GM12892 (cell line): ENCODE measurements at regions not wholly inside any gene's neighbourhood (a gene's known extent, or its start where the extent isn't known, plus 50 kb on each side); places are given as distances from the start of the nearest gene placed in this dataset.
"Not testable (repeated sequence)": the region's sequence is repeated elsewhere in the genome, so short reads cannot be mapped to it uniquely, and the experiment has no call there.

ENCODE experiments used
- DNase-seq: peaks from one replicate; pipeline ENCODE4 v3.0.0; 2011; ENCODE audit not compliant: insufficient read length
- FAIRE-seq: peaks from 2 replicates; lab custom pipeline; 2011; peaks lifted over from hg19 to GRCh38; lab: Jason Lieb, UNC
- POLR2A ChIP-seq: IDR thresholded peaks from 2 replicates; pipeline ENCODE4 v1.6.1; 2011; ENCODE audit warnings: low read depth, low read length, control low read depth
- POLR2AphosphoS5 ChIP-seq: IDR thresholded peaks from 2 replicates; pipeline ENCODE4 v1.6.1; 2011; ENCODE audit warnings: low read depth, low read length, control low read depth
- TAF1 ChIP-seq: IDR thresholded peaks from 2 replicates; pipeline ENCODE4 v1.6.1; 2011; ENCODE audit warnings: low read depth, mild to moderate bottlenecking, control low read depth, low read length, borderline replicate concordance

DNA sequence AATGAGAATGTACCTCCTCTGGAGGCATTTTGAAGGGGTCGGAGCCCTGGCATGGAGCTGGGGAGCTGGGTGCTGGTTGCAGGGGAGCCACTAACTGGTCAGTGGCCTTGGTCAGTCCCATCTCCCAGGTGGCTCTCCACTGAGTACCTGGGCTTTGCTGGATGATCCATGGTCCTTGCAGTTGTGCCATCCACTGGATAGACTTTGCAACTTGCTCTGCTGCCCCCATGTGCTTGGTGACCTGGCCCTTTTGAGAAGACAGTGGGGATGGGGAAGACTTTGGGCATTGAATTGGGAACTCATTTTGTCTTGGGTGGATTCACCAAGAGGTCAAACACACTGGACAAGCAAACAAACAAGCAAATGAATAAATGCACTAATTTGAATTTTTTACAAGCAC is 263.9 kb downstream of the MYCN start:
- FAIRE-seq: no peak
- TF ChIP-seq TAF1 (no peak), POLR2A (no peak), POLR2AphosphoS5 (no peak)
- no peak for DNase-seq

DNA sequence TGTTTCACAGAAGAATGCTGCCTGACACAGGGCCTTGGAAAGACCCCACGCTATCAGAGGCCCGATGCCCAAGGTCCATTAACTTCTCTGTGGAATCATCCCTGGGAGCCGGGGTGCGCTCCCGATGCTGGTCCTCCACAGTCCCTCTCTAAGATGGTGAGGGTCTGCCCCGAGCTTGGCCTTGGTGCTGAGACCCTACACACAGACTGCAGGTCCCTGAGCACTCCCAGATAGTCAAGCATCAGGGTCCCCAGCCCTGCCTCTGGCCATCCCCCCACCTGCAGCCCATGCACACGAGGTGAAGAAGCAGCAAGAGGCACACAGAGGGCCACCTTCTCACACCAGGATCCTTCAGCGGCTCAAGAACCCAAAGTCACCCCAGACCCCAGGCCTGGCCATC is 263.3 kb downstream of the MYCN start:
- FAIRE-seq (no peak), DNase-seq (no peak)
- no peak for TF ChIP-seq POLR2A
- TF ChIP-seq TAF1: no peak
- TF ChIP-seq POLR2AphosphoS5: no peak

DNA sequence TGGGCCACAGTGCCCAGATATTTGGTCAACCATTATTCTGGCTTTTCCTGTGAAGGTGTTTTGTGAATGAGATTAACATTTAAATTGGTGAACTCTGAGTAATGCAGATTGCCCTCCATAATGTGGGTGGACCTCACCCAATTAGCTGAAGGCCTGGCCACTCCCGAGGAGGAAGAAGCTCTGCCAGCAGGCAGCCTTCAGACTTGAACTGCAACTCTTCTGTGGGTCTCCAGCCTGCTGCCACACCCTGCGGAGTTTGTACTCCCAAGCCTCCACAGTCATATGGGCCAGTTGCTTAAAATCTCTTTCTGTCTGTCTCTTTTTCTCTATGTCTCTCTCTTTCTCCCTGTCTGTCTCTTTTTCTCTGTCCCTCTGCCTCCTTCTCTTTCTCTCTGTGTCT is 262.7 kb downstream of the MYCN start:
- DNase-seq: no peak
- no peak for FAIRE-seq
- TF ChIP-seq POLR2AphosphoS5 (no peak), POLR2A (no peak), TAF1 (no peak)

DNA sequence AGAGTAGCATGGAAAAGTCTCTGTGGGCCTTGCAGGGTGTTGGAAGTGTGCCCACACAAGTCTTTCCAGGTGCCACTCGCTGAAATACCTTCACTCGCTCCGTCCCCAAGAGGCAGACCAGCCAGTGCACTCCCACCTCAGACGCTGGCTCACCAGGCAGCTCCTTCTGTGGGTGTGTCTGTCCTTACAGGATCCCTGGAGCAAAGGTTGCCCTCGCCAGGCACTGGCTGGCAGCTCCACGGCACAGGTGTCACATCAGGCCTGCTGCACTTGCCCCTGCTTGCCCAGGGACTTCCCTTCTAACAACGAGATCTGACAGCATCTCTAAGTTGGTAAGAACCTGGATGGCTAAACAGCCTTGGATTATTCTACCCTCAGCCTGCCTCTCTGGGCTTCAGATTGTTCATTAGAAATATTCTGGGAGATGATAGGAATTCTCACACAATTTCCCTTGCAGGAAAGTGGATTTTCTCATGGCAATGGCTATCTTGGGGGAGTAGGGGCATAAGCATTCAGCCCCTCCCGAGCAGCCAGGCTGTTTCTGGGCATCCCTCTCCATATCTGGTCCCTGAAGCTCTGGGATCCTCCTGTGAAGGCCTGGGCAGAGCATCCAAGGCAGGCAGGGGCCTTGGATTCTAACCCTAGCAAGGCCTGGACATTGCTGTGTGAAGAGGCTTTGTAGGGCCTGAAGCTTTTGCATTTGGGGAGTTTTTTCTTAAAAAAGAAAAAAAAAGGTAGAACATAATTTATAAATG is 262.1 kb downstream of the MYCN start:
- no peak for DNase-seq
- FAIRE-seq: no peak
- TF ChIP-seq POLR2AphosphoS5 (no peak), POLR2A (no peak), TAF1 (no peak)

DNA sequence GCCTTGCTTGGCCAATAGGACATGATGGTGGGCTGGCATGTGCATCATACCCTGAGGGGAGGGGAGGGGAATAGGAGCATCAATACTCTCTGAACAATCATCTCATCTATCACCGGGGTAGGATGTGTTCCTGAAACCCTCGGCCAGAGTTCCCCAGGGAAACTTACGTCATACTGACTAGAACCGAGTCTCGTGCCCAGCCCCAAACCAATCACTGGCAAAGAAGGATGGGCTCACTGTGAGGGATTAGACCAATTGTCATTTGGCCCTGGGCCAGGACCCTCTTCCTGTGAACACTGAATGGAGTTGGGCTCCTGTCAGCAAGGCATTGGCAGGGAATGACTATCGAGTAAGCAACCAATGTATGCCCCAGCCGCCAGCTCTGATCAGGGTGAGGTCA is 261.5 kb downstream of the MYCN start:
- no peak for TF ChIP-seq POLR2A
- no peak for TF ChIP-seq POLR2AphosphoS5
- TF ChIP-seq TAF1: no peak
- FAIRE-seq (no peak), DNase-seq (no peak)

DNA sequence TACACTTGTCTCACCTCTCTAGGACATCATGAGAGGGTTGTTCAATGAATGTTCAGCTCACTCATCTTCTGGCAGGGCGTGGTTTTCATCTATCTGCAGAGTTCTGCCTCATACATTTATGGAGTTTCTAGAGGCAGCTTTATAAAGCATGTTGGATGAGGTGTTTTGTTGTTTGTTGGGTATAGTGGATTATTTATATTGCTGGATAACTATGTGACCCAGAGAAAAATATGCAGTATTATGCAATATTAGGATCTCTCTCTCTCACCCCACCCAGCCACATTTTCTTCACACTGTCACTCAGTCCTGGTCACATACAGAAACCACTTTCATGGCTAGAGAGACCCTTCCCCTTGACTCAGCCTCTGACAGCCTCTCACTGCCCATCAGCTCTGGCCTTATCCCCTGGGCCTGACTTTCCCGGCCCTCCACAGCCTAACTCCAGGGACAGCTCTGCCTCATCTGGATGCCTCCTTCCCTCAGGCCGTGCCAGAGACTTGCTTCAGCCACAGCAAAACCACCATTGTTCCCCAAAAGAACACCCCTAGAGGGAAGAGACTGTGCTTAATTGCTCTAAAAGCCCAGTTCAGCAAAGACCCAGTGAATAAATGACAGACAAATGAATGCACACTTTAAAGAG is 260.3 kb downstream of the MYCN start:
- TF ChIP-seq POLR2A (no peak), POLR2AphosphoS5 (no peak), TAF1 (no peak)
- FAIRE-seq: no peak
- no peak for DNase-seq

DNA sequence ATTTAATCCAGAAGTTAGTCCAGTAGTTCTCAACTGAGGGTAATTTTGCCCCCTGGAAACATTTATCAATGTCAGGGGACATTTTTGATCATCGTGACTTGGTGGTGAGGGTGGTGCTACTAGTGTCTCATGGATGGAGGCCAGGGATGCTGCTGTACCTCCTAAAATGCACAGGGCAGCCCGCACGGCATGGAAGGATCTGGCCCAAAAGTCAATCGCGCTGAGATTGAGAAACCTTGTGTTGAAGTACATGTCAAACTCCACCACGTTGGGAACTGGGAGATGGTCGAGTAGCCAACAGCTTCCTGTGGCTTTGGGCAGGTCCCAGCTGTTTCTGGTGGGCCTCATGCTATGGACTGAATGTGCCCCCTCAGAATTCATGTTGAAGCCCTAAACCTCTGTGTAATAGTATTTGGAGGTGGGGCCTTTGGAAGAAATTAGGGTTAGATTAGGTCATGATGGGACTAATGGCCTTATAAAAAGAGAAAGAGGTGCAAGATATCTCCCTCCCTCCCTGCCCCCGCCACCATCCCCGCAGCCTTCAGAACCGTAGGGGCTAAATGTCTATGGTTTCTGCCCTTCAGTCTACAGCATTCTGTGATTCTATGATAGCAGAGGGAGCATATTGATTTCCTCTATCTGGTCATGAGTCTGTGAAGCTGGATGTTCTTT is 259.7 kb downstream of the MYCN start:
- FAIRE-seq (no peak), DNase-seq (no peak)
- no peak for TF ChIP-seq POLR2AphosphoS5
- TF ChIP-seq POLR2A: no peak
- no peak for TF ChIP-seq TAF1

DNA sequence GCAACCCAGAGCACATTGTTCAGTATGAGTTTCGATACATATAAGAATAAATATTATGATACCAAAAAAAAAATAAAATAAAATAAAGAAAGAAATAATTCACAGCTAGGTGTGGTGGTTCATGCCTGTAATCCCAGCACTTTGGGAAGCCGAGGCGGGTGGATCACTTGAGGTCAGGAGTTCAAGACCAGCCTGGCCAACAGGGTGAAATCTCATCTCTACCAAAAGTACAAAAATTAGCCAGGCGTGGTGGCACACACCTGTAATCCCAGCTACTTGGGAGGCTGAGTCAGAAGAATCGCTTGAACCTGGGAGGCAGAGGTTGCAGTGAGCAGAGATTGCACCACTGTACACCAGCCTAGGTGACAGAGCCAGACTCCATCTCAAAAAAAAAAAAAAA is 258.9 kb downstream of the MYCN start:
- not testable (repeated sequence) for FAIRE-seq

DNA sequence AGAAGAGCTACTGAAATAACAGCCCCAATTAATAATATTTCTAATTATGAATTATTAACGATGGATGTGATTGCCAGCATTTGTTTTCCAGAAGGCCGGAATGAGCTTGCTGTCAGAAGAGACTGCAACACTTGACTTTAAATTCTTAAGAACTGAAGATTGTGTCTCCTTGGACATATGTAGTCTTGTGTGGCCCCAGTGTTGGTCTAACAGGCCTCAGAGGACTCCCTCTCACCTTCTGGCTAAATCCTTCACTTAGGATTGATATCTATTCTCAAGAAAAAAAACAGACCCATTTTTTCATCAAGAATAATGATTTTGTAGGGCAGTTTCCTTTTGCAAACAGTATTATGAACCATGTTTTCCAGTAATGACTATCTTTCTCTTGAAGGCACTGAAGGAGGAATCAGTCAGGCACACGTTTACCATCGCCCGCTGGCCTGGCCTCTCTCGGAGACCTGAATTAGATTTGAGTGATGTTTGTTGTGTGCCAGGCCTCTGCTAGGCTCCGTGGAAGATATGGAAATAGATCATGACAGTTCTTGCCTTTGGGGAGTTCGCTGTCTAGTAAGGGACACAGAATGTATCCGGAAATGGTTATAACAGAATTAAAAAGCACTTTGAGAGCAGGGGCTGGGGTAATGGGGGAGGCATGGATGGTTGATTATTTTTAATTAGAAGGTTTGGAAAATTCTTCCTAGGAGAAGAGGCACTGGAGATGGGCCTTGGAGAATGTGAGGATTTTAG is 258.0 kb downstream of the MYCN start:
- FAIRE-seq: no peak
- no peak for DNase-seq
- TF ChIP-seq TAF1 (no peak), POLR2AphosphoS5 (no peak), POLR2A (no peak)

More for the DNA sequence above, 258.9 kb downstream of the MYCN start:
- not testable (repeated sequence) for DNase-seq

DNA sequence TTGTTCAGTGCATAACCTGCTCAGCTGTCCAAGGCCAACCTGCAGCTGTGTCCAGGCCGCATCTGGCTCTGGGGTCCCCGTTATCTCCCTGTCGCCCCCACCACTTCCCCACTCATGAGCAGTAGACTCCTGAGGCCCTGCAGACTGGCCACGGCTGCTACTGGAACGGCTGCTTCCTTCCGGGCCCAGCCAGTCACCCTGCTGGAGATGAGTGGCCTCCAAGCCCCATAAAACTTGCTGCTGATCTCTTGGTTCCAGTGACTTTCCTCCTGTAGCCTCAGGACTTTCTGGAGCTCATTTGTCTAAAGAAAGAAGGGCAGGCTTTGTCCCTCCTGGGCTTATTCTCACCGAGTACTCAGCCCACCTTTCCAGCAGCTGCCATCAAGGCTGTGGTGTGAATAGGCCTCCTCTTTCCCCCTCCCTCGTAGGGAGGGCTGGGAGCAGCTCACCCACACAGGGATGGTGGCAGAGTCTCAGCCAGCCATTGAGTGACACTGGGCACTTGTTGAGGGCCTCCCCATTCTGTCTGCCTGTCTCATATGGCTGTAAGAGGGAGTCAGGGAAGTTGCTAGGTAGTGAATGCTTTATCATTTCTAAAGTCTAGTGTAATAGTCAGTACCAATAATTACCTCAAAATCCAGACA is 257.3 kb downstream of the MYCN start:
- no peak for TF ChIP-seq POLR2A
- no peak for TF ChIP-seq TAF1
- no peak for TF ChIP-seq POLR2AphosphoS5
- DNase-seq (no peak), FAIRE-seq (no peak)

DNA sequence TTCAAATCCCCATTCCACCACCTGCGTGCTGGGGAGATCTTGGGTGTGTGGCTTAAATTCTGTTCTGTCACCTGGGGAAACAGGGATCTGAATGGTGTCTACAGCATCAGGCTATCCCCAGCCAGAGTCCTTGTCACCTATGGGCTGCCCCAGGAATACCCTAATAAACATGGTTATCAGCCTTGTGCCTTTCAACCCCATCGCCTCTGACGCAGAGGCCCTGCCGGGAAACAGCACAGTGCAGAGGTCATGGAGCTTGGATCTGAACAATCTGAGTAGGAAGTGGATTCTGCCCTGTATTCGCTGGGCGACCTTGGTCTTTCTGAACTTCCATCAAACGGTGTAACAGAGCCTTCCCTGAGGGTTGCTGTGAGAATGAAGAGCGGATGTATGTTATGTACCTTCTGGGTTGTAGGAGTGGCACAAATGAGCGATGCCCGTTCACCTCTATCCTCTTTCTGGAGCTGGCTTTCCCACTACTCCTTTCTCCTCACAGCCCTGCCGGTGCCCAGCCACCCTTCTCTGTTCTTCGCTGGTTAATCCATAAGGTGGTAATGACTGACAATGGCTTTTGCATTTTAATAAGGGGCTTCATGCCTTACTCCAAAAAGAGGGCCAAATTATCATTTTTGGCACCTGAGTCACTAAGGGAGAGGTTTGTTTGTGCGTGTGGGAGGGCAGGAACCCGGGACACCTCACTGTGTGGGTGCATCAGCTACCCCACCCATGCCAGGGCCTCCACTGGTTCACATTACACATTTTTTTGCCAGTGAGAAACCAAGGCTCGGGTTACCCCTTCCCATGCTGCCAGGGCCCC is 256.5 kb downstream of the MYCN start:
- DNase-seq (no peak), FAIRE-seq (no peak)
- no peak for TF ChIP-seq POLR2A
- TF ChIP-seq TAF1: no peak
- TF ChIP-seq POLR2AphosphoS5: no peak
